Liver (tissue), 7 donors: ENCODE measurements at regions not wholly inside any gene's neighbourhood (a gene's known extent, or its start where the extent isn't known, plus 50 kb on each side); places are given as distances from the start of the nearest gene placed in this dataset.

Experiments used
- DNase-seq: peaks from one replicate; pipeline ENCODE4 v3.0.0-alpha.2; 2017; ENCODE audit warnings: low spot score
- H3K27ac ChIP-seq, 2 donors: one replicate each; pipeline ENCODE4 v1.7.0; 2013; ENCODE audit warnings: inconsistent platforms in 2 of 2, low read length in 2 of 2, control low read depth in 1 of 2, low read depth in 1 of 2, mild to moderate bottlenecking in 1 of 2
- H3K27me3 ChIP-seq, 4 donors: one replicate each; pipeline versions ENCODE4 v1.6.1 to v1.7.0; 2013; ENCODE audit warnings: low read length in 3 of 4, inconsistent platforms in 1 of 4, mild to moderate bottlenecking in 1 of 4, moderate library complexity in 1 of 4; ENCODE audit not compliant: control insufficient read depth in 4 of 4, insufficient read depth in 4 of 4
- H3K36me3 ChIP-seq, 4 donors: one replicate each; pipeline versions ENCODE4 v1.6.1 to v1.7.0; 2013; ENCODE audit warnings: low read length in 3 of 4, mild to moderate bottlenecking in 3 of 4, low read depth in 1 of 4, moderate library complexity in 1 of 4; ENCODE audit not compliant: control insufficient read depth in 4 of 4, insufficient read depth in 3 of 4
- H3K4me1 ChIP-seq, 4 donors: one replicate each; pipeline versions ENCODE4 v1.6.1 to v1.7.0; 2013; ENCODE audit warnings: low read length in 3 of 4, mild to moderate bottlenecking in 3 of 4, moderate library complexity in 1 of 4; ENCODE audit not compliant: control insufficient read depth in 4 of 4, insufficient read depth in 4 of 4
- H3K4me3 ChIP-seq, 3 donors: one replicate each; pipeline versions ENCODE4 v1.6.1 to v1.7.0; 2013; ENCODE audit warnings: low read length in 3 of 3, control low read depth in 1 of 3, low read depth in 1 of 3, mild to moderate bottlenecking in 1 of 3
- H3K9ac ChIP-seq, 2 donors: one replicate each; pipeline ENCODE4 v1.7.0; 2013; ENCODE audit warnings: low read length in 2 of 2, mild to moderate bottlenecking in 2 of 2, moderate library complexity in 2 of 2, control low read depth in 1 of 2, low read depth in 1 of 2
- H3K9me3 ChIP-seq, 4 donors: one replicate each; pipeline versions ENCODE4 v1.6.1 to v1.7.0; 2013; ENCODE audit warnings: low read length in 3 of 4; ENCODE audit not compliant: control insufficient read depth in 4 of 4
- ATF3 ChIP-seq: IDR thresholded peaks from 2 replicates; pipeline ENCODE4 v1.6.1; 2016; ENCODE audit warnings: antibody characterized with exemption
- GABPA ChIP-seq, 2 donors: IDR thresholded peaks in 1 of 2; conservative IDR thresholded peaks in 1 of 2; 2 replicates each; pipeline ENCODE4 v1.6.1; 2016; ENCODE audit warnings: antibody characterized with exemption in 2 of 2, mild to moderate bottlenecking in 1 of 2, moderate library complexity in 1 of 2
- HNF4A ChIP-seq, 2 donors: conservative IDR thresholded peaks; 2 replicates each; pipeline ENCODE4 v1.6.1; 2016; ENCODE audit warnings: antibody characterized with exemption in 2 of 2, mild to moderate bottlenecking in 2 of 2
- JUND ChIP-seq, 2 donors: IDR thresholded peaks; 2 replicates each; pipeline ENCODE4 v1.6.1; 2016; ENCODE audit warnings: antibody characterized with exemption in 2 of 2
- NR2F2 ChIP-seq: IDR thresholded peaks from 2 replicates; pipeline ENCODE4 v1.6.1; 2016; ENCODE audit warnings: antibody characterized with exemption
- RAD21 ChIP-seq, 2 donors: IDR thresholded peaks; 2 replicates each; pipeline ENCODE4 v1.6.1; 2016; ENCODE audit warnings: antibody characterized with exemption in 2 of 2, mild to moderate bottlenecking in 2 of 2
- REST ChIP-seq: IDR thresholded peaks from 2 replicates; pipeline ENCODE4 v1.6.1; 2016; ENCODE audit warnings: antibody characterized with exemption, mild to moderate bottlenecking
- RXRA ChIP-seq, 2 donors: IDR thresholded peaks; 2 replicates each; pipeline ENCODE4 v1.6.1; 2017 to 2018; ENCODE audit warnings: antibody characterized with exemption in 2 of 2, mild to moderate bottlenecking in 1 of 2
- TAF1 ChIP-seq: conservative IDR thresholded peaks from 2 replicates; pipeline ENCODE4 v1.6.1; 2016; ENCODE audit warnings: antibody characterized with exemption, mild to moderate bottlenecking
- YY1 ChIP-seq: IDR thresholded peaks from 2 replicates; pipeline ENCODE4 v1.6.1; 2016; ENCODE audit warnings: antibody characterized with exemption, mild to moderate bottlenecking
- WGBS: extraction: QIAGEN DNeasy Blood & Tissue Kit; methylation state at CpG from one replicate; pipeline ENCODE4 v1.1.7; 2013; 5-methylcytosine and 5-hydroxymethylcytosine counted together
- donor health status: healthy.
- donor health status: healthy.
- donor health status: healthy.
- donor health status: healthy.

DNA sequence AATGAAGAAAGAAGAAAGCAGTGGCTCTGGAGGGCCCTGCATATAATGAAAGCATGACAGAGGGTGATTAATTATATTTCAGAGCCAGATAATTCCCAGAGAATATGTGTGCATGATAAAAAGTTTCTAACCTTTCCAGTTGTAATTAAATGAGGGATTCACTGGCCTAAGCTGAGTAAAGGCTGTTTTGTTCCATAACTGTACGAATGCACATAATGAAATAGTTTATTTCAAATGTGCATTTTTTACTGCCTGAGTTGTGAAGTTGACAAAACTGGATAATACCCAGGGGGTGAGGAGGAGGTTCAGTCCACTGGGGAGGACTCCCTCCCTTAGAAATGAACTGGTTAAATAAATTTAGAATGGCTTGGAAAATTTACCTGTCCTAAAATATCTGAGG lies 616.4 kb downstream of the TAFA4 start (continued):
- no peak for TF ChIP-seq TAF1

- no peak for DNase-seq
- H3K4me3 ChIP-seq = no peak overlapping the region
- TF ChIP-seq RXRA (IDR thresholded peaks at IDR 0.05) = no peak
- TF ChIP-seq GABPA (IDR thresholded peaks at IDR 0.05 in 1 of 2, conservative IDR thresholded peaks at IDR 0.05 in 1 of 2) = no peak
- TF ChIP-seq HNF4A (conservative IDR thresholded peaks at IDR 0.05) = no peak
- no peak for TF ChIP-seq JUND (IDR thresholded peaks at IDR 0.05)
- WGBS = 72% methylated on average over 1 of the region's 1 CpG
- no peak overlapping the region for H3K9ac ChIP-seq
- H3K27ac ChIP-seq = no peak overlapping the region
- H3K4me1 ChIP-seq = no peaks in the 10 kb centered on the region
- no peaks in the 10 kb centered on the region for H3K9me3 ChIP-seq
- H3K36me3 ChIP-seq = no peaks in the 10 kb centered on the region
- H3K27me3 ChIP-seq = no peaks in the 10 kb centered on the region
Measured at GRCh38 chr3:68315546-68315945, 616.8 kb downstream of the TAFA4 start.

- H3K27ac ChIP-seq = no peak overlapping the region
- H3K36me3 ChIP-seq = no peaks in the 10 kb centered on the region
- TF ChIP-seq NR2F2 (no peak), REST (peak; percentile 99)
- H3K4me1 ChIP-seq = no peaks in the 10 kb centered on the region
- no peak overlapping the region for H3K4me3 ChIP-seq
- DNase-seq = no peak
- H3K9me3 ChIP-seq = no peaks in the 10 kb centered on the region
- H3K27me3 ChIP-seq = no peaks in the 10 kb centered on the region
- no peak overlapping the region for H3K9ac ChIP-seq
- 71% methylated on average over 2 of the region's 2 CpGs for WGBS
Measured at GRCh38 chr3:68306571-68306970, 625.8 kb downstream of the TAFA4 start.

- Histone ChIP-seq H3K27ac (no peak overlapping the region), H3K4me1 (no peaks in the 10 kb centered on the region), H3K36me3 (no peaks in the 10 kb centered on the region), H3K27me3 (no peaks in the 10 kb centered on the region), H3K4me3 (no peak overlapping the region), H3K9ac (no peak overlapping the region), H3K9me3 (no peaks in the 10 kb centered on the region)
- no peak for DNase-seq
- WGBS = 82% methylated on average over 1 of the region's 1 CpG
- TF ChIP-seq GABPA (IDR thresholded peaks at IDR 0.05 in 1 of 2, conservative IDR thresholded peaks at IDR 0.05 in 1 of 2) (no peak), YY1 (no peak), HNF4A (conservative IDR thresholded peaks at IDR 0.05) (no peak), RAD21 (IDR thresholded peaks at IDR 0.05) (no peak), ATF3 (no peak), JUND (IDR thresholded peaks at IDR 0.05) (no peak)
Measured at GRCh38 chr3:68295457-68295856, 636.9 kb downstream of the TAFA4 start.
